ENCODE measurements at regions not wholly inside any gene's neighbourhood (a gene's known extent, or its start where the extent isn't known, plus 50 kb on each side); places are given as distances from the start of the nearest gene placed in this dataset.

GRCh38 chr6:14458669-14459266, 341.2 kb downstream of the CD83 start:
- TF ChIP-seq POLR2AphosphoS5 (IDR thresholded peaks at IDR 0.05) (peak in 3 of 4 donors; percentile 54 to 73 (median 60)), CTCF (IDR thresholded peaks at IDR 0.05) (no peak)

Measured in sigmoid colon (tissue), 4 donors.